Fibroblast of skin of left biceps (primary cell): ENCODE measurements at regions not wholly inside any gene's neighbourhood (a gene's known extent, or its start where the extent isn't known, plus 50 kb on each side); places are given as distances from the start of the nearest gene placed in this dataset.
"Not testable (repeated sequence)": the region's sequence is repeated elsewhere in the genome, so short reads cannot be mapped to it uniquely, and the experiment has no call there.

ENCODE experiments used
- DNase-seq, 2 experiments: peaks; one replicate each; pipeline ENCODE4 v3.0.0-alpha.2; 2013; ENCODE audit warnings: low read depth in 2 of 2

- DNase-seq = no peak
These were observed 281.3 kb upstream of the ANKRD50 start for GRCh38 chr4:124993838-124994237.

DNA sequence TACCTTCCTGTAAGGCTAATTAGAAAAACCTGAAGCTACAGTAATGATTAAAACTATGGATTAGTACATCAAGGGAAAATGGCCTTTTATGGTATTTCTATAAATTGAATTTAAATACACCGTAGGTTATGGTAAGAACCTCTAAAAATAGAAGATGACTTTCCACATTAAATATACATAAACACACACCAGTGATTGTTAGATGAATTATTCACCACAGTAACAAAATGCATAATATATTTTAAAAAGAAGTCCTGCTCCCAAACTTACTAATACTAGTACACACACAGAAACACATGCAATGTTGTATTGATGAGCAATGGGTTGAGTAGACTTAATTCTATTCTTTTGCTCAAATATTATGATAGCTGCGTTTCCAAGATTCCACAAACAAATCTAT lies 277.9 kb upstream of the ANKRD50 start:
- DNase-seq = no peak

GRCh38 chr4:124980276-124980752 lies 267.8 kb upstream of the ANKRD50 start:
- DNase-seq = peak; percentile 55 to 60

- DNase-seq = not testable (repeated sequence)
These were observed 266.0 kb upstream of the ANKRD50 start for GRCh38 chr4:124978536-124978935.

DNA sequence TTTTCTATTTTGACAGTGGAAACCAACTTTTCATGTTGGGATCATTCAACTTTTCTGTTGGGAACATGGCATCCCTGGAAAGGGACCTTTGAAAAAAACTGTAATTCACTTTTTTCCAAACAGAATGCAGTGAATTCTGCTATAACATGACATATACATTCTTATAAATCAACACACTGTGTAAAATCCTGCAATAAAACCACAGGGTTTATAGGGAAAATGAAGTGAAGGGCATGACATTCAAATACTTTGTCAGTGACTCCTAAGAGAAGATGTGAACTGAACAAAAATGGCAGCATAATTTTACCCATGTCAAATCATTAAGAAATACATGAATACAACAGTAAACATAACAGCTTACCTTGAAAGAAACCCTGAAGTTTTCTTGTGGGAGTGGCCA lies 264.5 kb upstream of the ANKRD50 start:
- no peak for DNase-seq

GRCh38 chr4:124974152-124974551 lies 261.6 kb upstream of the ANKRD50 start:
- no peak for DNase-seq

DNA sequence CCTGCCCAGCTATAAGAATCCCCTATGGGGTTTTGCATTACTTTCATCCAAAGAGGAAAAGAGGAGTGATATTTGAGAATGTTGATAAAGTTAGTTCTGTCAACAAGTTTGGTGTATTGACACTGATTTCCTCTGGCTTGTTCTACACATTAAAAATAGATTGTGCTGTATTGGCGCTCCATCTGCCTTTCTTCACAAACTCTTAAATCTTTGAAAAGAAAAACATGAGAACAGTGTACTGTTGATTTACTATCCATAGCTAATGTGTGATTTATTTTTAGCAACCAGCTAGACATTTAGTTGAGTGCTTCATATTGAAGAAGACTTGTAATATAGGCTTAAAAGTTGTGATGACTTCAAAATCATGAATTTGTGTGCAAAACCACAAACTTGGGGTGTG lies 261.2 kb upstream of the ANKRD50 start:
- DNase-seq = no peak

GRCh38 chr4:124970011-124970410 lies 257.5 kb upstream of the ANKRD50 start:
- peak; percentile 30 to 32 for DNase-seq

DNA sequence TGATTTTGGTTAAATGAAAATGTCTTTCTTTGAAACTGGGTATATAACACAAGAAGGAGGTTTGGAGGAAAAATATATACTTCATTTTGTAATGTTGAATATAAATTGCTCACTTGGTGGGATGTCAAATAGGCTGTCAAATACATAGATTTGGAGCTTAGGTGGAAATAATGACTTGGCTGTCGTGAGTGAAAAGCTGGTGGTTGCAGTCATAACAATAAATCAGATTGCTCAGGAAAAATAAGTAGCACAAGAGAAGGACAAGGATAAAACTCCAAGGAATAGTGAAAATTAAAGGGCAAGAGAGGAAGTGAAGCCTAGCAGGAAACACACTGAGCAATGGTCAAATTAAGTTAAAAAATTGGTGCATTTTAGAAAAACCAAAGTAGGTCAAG lies 253.0 kb upstream of the ANKRD50 start:
- DNase-seq = no peak

DNA sequence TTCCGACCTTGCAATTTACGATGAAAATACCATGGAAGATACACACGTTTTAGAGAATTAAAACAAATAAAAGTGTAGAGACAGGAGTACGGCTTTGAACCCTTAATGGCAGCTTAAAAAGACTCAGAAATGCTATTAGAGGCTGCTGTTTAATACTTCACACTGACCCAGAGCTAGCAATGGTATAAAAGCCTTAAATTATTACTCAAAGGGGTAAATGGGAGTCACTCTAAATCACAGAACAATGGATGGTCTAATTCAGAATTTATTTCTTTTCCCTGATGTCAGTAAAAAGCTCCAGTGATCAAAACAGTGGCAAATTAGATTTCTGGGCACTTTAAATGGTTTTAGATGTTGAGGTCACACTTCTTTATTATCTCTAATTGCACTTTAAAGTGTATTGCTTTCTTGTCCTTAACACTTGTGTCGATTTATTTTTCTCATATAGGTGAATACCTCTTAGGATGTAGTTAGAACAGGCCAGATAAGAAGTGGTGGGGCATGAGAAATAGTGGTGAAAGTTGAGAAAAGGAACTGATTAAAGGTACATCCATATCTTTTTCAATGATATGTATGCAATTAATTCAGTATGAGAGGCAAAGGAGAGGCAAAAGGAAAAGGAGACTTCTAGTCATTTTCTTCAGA lies 252.4 kb upstream of the ANKRD50 start:
- no peak for DNase-seq

GRCh38 chr4:124964251-124964650 lies 251.7 kb upstream of the ANKRD50 start:
- DNase-seq = no peak

GRCh38 chr4:124961138-124961750 lies 248.7 kb upstream of the ANKRD50 start:
- DNase-seq = no peak

GRCh38 chr4:124958847-124959246 lies 246.3 kb upstream of the ANKRD50 start:
- DNase-seq = no peak

GRCh38 chr4:124955476-124955875 lies 242.9 kb upstream of the ANKRD50 start:
- no peak for DNase-seq

GRCh38 chr4:124954046-124954445 lies 241.5 kb upstream of the ANKRD50 start:
- DNase-seq = no peak

DNA sequence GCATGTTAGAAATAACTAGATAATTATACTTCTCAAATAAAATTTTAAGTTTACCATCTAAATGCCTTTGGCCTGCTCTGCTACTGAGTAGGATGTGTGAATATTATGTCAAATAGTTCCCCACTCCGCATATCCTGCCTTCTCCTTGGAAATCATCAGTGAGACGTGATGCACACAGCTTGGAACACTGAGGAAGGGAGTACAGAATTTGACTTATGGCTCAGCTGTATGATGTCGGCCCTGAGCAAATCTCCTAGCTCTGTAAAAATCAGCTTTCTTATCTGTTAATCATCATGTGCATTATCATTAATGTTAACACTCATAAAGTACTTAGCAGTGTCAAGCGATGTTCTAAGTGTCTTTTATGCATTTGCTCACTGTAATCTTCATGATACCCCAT lies 241.0 kb upstream of the ANKRD50 start:
- DNase-seq = no peak

- peak; percentile 78 to 81 for DNase-seq
These were observed 240.5 kb upstream of the ANKRD50 start for GRCh38 chr4:124953061-124953460.

DNA sequence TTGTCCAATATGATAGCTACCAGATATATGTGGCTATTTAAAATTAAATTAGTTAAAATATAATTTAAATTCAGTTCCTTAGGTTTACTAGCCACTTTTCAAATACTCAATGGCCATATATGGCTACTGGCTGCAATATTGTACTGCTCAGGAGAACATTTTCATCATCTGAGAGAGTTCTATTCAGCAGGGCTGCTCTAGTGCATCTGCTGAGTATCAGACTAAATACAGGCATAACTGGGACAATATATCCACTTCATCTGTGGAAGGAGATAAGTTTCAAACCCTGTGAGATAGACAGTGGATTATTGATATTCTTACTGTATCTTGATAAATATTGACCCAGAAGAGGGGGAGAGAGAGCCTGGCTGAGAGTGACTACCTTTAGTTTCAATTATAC lies 240.1 kb upstream of the ANKRD50 start:
- no peak for DNase-seq

- DNase-seq = no peak
These were observed 236.6 kb upstream of the ANKRD50 start for GRCh38 chr4:124948976-124949597.

GRCh38 chr4:124947622-124948265 lies 235.2 kb upstream of the ANKRD50 start:
- DNase-seq = no peak

GRCh38 chr4:124946696-124947095 lies 234.2 kb upstream of the ANKRD50 start:
- no peak for DNase-seq

DNA sequence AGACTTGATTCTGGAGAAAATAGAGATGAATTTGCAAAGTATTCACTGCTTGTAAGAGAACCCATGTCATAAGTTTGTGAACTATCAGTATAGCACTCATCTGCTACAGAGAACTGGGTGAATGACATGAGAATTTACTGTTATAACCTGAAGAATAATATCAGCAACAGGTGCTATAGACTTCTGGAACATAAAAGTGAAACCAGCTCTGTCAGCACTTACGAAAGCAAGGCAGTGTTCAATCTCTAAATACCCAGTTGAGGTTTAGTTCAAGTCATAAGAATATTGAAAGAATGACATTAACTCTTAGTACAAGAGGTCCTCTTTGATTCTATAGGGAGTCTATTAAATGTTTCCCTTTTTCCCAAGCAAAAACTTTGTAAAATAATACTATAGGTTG lies 232.9 kb upstream of the ANKRD50 start:
- no peak for DNase-seq

DNA sequence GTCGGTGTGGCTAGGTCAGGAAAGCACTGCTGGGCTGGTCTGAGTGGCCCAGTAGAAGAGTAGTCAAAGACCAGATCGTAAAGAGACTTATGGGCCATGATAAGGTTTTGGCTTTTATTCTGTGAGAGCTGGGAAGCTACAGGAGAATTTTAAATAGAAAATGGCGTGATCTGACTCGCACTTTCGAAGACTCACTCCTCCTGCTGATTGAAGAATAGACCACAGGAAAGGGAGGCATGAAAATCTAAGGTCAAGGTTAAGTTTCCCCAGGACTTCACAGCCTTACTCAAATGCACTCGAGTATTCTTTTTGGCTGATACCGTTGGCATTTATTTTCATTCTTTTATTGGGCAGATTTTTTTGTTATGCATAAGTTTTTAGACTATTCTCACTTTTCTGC lies 231.4 kb upstream of the ANKRD50 start:
- DNase-seq = no peak
